ENCODE measurements at regions not wholly inside any gene's neighbourhood (a gene's known extent, or its start where the extent isn't known, plus 50 kb on each side); places are given as distances from the start of the nearest gene placed in this dataset.

DNA sequence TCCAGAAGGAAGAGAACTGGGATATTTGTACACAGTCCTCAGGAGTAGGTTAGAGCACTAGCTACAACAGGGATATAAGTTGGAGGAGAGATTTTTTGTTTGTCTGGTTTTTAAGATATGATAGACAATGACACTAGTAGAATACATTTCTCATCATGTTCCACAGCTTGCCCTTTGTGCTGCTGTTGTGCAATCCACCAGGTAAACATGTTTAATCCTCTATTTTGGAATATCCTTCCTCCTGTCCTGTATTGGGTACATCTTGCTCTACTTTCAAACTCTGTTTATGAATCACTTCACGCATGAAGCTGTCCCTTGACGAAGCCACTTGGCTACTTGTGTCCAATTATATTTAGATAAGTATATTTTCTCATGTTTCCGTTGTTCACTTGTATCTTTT, 153.6 kb upstream of the TENT5A start:
- TF ChIP-seq, protein P1, sequence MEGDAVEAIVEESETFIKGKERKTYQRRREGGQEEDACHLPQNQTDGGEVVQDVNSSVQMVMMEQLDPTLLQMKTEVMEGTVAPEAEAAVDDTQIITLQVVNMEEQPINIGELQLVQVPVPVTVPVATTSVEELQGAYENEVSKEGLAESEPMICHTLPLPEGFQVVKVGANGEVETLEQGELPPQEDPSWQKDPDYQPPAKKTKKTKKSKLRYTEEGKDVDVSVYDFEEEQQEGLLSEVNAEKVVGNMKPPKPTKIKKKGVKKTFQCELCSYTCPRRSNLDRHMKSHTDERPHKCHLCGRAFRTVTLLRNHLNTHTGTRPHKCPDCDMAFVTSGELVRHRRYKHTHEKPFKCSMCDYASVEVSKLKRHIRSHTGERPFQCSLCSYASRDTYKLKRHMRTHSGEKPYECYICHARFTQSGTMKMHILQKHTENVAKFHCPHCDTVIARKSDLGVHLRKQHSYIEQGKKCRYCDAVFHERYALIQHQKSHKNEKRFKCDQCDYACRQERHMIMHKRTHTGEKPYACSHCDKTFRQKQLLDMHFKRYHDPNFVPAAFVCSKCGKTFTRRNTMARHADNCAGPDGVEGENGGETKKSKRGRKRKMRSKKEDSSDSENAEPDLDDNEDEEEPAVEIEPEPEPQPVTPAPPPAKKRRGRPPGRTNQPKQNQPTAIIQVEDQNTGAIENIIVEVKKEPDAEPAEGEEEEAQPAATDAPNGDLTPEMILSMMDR (IDR thresholded peaks at IDR 0.05; ENCODE audit: low read depth, low read length, poor library complexity, severe bottlenecking), result no peak
- no peak for TF ChIP-seq EZH2phosphoT487 (IDR thresholded peaks at IDR 0.05; ENCODE audit: borderline replicate concordance, low read length)

All from DOHH2 (cell line).